Erythroblast (primary cell): ENCODE measurements at regions not wholly inside any gene's neighbourhood (a gene's known extent, or its start where the extent isn't known, plus 50 kb on each side); places are given as distances from the start of the nearest gene placed in this dataset.

Source experiments
- DNase-seq, 2 experiments: peaks; one replicate each; lab custom pipeline; 2025; lab: John Stamatoyannopoulos, UW
- GATA1 ChIP-seq: IDR thresholded peaks from 2 replicates; pipeline ENCODE4 v1.6.1; 2011; ENCODE audit warnings: low read depth, mild to moderate bottlenecking, control low read depth, low read length, moderate library complexity
- POLR2A ChIP-seq: IDR thresholded peaks from 2 replicates; pipeline ENCODE4 v1.6.1; 2011; ENCODE audit warnings: mild to moderate bottlenecking, low read length

GRCh38 chr20:6906871-6907270 is 139.4 kb downstream of the BMP2 start:
- no peak for TF ChIP-seq POLR2A
- no peak for TF ChIP-seq GATA1
- DNase-seq, result no peak

GRCh38 chr20:6908673-6909072 is 141.2 kb downstream of the BMP2 start:
- no peak for DNase-seq
- TF ChIP-seq GATA1 (no peak), POLR2A (no peak)

- no peak for TF ChIP-seq POLR2A
- no peak for TF ChIP-seq GATA1
- no peak for DNase-seq
These were observed 142.1 kb downstream of the BMP2 start for GRCh38 chr20:6909608-6910007.

- DNase-seq, result no peak
- TF ChIP-seq GATA1, result no peak
- no peak for TF ChIP-seq POLR2A
These were observed 147.5 kb downstream of the BMP2 start for GRCh38 chr20:6914986-6915385.

DNA sequence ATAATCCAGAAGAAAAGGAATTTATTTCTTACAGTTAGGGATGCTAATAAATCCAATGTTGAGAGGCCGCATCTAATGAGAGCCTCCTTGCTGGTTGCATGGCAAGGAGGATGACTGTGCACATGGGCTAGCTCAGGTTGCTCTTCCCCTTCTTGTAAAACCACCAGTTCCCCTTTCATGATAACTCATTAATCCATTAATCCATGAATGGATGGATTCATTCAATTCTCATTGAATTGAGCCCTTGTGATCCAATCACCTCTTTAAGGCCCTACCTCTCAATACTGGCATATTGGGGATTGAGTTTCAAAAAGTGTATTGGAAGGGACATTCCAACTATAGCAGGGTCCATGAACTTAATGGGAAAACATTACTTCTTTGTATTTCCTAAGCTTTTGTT is 149.5 kb downstream of the BMP2 start:
- TF ChIP-seq GATA1, result no peak
- no peak for TF ChIP-seq POLR2A
- no peak for DNase-seq

DNA sequence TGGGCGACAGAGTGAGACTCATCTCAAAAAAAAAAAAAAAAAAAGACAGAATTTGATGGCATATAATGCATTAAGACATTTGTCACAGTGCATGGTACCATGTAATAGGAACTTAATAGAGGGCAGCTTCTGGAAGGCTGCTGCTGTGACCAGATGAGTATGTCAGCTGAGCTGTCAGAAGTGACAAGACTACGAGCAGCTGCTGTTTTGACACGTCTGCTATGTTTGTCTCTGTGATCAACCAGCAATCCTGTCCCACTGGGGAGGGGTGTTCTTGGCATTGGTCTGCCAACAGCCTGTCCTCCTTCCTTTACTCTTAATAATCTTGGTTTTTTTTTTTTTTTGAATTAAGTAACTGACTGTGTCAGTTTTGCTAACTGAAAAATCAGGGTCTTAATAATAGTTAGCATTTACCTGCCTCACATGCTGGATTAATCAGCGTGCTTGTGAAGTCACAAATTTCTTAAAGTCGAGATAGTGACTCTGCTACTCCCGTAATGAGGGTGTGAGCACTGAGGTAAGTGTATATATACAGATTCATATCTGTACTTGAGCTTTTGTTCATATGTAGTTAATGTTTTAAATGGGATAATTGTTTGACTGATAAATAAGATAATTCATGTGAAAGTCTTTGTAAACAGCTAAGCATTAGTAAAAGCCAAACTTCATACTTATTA is 152.4 kb downstream of the BMP2 start:
- TF ChIP-seq POLR2A, result no peak

GRCh38 chr20:6920991-6921613 is 153.6 kb downstream of the BMP2 start:
- DNase-seq, result no peak
- TF ChIP-seq POLR2A (no peak), GATA1 (no peak)

More for the DNA sequence above, 152.4 kb downstream of the BMP2 start:
- no peak for DNase-seq

DNA sequence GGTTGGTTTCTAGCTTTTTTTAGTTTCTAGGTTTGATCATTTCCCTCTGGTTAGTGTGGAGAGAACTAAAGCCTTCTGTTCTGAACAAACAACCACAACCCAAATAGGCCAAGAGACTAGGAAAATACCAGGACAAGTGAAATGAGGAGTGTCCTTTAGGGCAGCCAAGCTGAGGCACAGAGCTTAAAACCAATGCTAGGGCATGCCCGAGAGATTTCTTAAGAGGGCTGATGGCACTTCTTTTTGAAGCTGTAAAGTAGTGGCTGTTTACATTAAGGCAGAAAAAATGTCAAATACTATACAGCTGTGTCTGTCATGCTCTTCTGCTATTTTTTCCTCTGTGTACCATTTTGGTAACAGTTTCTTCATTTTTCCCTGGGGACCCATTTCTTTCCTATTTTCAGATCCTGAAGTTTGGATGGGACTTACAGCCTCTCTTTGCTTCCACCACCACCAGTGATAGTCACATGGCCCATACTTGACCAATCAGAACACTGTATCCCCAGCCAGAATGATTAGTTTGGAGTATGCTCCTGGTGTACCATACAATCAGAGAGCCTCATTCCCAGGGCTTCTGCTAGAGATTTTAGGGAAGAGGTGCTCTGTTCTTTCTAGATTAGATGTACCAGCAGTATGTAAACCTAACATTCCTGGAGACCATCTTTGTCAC is 154.4 kb downstream of the BMP2 start:
- DNase-seq, result no peak
- TF ChIP-seq GATA1 (no peak), POLR2A (no peak)

DNA sequence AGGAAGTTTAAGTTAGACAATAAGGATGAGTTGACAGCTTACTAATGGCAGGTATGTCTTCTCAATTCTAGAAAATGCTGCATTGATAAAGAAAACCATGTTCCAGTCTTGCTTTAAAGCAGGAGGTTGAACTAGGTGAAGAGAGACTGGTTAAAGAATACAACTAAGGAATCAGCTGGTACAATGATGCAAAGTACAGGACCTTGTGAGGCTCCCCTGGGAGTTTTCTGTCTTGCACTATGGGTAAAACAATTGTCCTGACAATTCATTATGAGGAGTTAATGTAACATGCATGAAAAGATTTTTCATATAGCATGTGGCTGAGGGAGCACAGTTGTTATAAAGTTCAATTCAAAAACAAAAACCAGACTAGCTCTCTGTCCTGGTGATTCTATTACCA is 157.2 kb downstream of the BMP2 start:
- no peak for DNase-seq
- TF ChIP-seq POLR2A, result no peak
- TF ChIP-seq GATA1, result no peak

DNA sequence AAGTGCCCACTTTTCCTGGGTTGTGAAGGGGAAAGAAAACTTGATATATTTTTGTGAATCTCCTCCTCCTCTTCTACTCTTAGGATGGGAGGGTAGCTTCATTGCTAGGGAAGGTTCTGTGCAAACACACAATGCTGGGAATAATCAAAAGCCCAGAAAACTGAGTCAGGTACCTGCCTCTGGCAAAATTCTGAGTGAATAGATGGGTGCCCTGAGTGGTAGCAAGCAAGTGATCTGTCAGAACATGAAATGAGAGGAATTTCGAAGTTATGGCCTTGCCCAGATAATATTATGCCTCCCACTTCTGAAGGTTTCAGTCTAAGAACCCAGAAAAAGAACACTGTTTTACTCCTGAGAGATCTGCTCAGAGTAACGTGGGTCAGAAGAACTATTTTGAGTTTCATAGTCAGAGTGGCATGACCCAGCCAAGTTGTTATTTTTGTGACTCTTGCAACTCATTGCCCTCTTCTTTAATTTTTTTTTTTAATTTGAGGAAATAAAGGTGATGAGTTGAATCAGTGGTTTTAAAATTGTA is 158.3 kb downstream of the BMP2 start:
- TF ChIP-seq POLR2A (no peak), GATA1 (no peak)
- DNase-seq, result no peak

DNA sequence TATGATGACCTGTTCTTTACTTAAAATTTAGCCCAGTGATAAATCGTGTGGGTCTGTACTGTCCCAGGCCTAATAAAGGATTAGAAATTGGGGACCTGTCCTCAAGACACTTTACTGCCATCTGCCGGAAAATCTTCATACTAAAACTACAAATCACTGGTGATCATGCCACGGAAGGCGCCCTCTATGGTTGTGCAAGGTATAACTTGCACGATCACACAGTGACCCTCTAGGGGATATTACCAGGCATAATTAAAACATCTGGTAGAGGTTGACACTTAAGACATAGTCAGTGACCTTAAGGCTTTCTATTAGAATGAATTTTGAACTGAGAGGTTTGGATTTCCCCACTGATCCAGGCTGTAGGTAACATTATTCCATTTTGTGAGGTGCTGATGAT is 172.6 kb downstream of the BMP2 start:
- TF ChIP-seq POLR2A (no peak), GATA1 (no peak)

DNA sequence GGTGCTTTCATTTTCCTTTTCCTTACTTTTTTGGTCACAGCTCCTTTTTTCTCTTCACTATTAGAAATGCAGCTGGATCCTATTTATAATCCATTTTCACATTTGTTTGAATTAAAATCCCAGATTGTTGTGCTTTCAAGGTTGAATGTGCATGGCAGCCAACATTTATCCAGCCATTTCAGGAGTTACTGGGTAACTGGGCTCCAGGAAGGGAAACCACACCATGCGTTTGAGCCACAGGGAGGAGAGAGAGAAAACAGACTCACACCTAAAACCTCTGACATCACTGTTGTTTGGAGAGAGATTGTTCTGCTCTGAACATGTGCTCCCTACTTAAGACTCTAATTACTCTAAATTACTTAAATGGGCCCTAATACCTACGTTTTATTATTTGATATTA is 173.4 kb downstream of the BMP2 start:
- no peak for TF ChIP-seq POLR2A
- TF ChIP-seq GATA1, result no peak
- no peak for DNase-seq

More for the DNA sequence above, 172.6 kb downstream of the BMP2 start:
- peak; percentile 16 to 18 for DNase-seq

DNA sequence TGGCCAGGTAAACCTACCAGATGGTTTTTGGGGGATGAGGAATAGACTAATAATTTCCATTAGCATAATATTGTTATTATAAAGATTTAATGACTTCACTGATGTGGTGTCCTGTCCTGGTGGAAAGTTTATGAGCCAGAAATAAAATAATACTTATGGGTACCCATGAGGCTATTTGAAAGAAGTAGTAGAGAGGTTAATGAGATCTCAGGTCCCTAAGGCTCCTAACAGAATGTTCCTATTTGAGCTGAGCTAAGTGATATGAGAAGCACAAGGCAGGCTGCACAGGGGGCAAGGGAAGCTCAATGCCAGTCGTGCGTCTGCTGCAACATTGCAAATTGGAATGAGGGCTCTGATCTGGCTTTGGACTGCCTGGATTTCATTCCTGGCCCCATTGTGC is 174.1 kb downstream of the BMP2 start:
- TF ChIP-seq POLR2A, result no peak
- TF ChIP-seq GATA1, result no peak
- no peak for DNase-seq

- TF ChIP-seq GATA1 (no peak), POLR2A (no peak)
- DNase-seq, result no peak
These were observed 174.8 kb downstream of the BMP2 start for GRCh38 chr20:6942266-6942665.

GRCh38 chr20:6944292-6944691 is 176.8 kb downstream of the BMP2 start:
- TF ChIP-seq POLR2A (no peak), GATA1 (no peak)
- DNase-seq, result no peak
